GM12892 (cell line): ENCODE measurements at regions not wholly inside any gene's neighbourhood (a gene's known extent, or its start where the extent isn't known, plus 50 kb on each side); places are given as distances from the start of the nearest gene placed in this dataset.

Experiments used
- POLR2A ChIP-seq: IDR thresholded peaks from 2 replicates; pipeline ENCODE4 v1.6.1; 2011; ENCODE audit warnings: low read depth, low read length, control low read depth
- POLR2AphosphoS5 ChIP-seq: IDR thresholded peaks from 2 replicates; pipeline ENCODE4 v1.6.1; 2011; ENCODE audit warnings: low read depth, low read length, control low read depth

DNA sequence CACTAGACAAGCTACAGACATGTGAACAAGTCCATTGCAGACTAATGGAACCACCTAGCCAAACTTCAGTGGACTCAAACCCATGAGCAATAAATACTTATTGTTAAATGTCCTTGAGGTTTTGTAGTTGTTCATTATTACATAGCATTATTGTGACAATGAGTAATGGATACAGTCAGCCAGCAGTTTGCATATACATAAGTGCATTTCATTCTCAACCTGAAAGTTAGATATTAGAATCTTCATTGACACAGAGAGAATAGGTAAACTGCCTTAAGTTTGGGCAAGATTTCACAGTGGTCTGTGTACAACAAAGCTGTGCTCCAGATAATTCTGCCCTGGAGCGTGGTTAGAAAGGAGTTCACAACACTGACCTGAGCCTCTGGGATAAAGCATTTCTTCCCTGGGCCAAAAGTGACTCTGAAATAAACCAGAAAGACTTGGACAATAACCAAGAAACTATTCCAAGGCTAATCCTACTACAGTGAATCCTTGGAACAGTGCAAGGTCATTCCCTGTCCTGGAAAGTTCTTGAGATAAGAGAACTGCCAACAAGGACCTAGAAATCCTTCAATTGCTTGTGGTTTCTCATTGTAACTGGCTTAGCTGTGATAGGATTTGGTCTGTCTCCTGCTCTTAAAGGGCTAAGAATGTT is 225.5 kb upstream of the STT3B start:
- no peak for TF ChIP-seq POLR2AphosphoS5
- no peak for TF ChIP-seq POLR2A
